ENCODE measurements at regions not wholly inside any gene's neighbourhood (a gene's known extent, or its start where the extent isn't known, plus 50 kb on each side); places are given as distances from the start of the nearest gene placed in this dataset.

DNA sequence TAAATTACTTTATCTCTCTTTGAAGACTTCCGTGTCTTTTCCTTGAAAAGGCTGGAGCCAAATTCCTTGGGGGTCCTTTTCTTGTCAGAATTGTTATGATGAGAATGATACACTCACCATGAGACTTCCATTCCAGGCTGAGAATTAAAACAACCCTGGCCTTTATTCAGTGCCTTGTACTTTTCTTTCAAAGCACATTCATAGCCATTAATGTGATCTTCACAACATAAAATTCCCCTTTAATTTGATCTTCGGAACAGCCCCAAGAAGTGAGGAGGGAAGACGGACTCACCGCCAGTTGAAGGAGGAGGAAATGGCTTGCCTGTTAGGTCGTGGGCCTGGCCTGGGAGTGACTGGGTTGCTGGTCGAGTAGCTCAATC is 127.3 kb downstream of the DDX1 start:
- DNase-seq (ENCODE audit: low read depth), result no peak

DNA sequence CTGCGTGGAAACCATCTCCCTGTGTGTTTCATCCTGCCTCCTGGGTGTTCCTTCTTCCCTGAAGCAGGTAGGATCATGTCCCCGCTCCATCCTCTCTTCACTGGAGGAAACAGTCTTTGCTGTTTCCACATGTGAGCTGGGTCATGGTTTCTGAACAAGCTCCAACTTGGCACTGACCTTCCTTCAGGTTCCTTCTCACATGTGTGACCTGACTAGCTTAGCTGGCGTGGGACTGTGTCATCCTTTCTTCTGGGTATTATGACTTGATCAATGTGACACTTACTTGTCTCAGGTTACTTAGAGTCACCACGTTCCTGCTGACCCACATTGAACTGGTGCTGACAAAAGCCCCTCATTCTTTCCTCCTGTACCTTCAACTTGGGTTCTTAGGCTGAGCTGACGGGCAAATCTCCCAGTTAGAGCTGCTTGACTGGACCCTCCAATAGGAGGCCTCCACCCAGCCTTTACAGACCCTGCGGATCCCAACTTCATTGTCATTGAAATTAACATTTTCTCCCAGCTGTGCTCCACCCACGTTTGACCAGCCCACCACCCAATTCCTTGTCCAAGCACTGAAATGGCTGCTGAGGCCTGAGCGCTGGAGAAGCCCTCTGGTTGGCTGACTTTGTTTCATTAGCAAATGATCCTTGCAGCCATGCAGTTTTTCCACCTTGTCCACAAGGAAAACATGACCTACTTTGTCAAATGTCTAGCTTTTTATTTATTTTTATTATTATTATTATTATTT is 128.1 kb downstream of the DDX1 start:
- no peak for DNase-seq (ENCODE audit: low read depth)

GRCh38 chr2:15720561-15721307 is 129.1 kb downstream of the DDX1 start:
- DNase-seq (ENCODE audit: low read depth), result no peak

DNA sequence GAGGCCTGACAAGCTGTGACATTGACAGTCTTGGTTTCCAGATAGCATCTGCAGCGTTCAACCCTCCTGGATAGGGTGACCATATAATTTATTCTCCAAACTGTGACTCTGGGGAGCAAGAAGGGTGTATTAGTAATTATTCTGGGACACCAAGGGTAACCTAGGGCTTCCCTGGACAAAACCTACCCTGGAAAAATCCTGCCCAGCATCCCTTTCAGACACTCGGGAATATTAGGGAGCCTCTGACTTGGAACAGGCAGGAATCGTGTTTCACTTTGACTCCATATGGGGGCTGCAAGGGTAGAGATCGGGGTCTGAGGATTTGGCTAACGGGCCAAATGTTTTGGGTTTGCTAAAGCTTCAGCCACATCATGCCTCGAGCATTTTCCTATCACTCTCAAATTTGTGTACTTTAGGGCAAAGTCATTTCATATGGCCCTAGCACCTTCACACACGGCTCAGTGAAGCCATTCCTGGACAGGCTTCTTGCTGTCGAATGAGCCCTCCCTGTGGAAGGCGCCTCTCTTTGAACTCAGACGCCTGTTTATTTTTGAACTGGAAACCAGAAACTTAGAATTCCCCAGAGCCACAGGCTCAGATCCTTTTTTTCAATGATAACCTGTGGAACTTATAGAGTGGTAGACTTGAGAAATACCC is 129.9 kb downstream of the DDX1 start:
- no peak for DNase-seq (ENCODE audit: low read depth)

GRCh38 chr2:15722980-15723379 is 131.3 kb downstream of the DDX1 start:
- no peak for DNase-seq (ENCODE audit: low read depth)

GRCh38 chr2:15724235-15724634 is 132.6 kb downstream of the DDX1 start:
- DNase-seq (ENCODE audit: low read depth), result no peak

DNA sequence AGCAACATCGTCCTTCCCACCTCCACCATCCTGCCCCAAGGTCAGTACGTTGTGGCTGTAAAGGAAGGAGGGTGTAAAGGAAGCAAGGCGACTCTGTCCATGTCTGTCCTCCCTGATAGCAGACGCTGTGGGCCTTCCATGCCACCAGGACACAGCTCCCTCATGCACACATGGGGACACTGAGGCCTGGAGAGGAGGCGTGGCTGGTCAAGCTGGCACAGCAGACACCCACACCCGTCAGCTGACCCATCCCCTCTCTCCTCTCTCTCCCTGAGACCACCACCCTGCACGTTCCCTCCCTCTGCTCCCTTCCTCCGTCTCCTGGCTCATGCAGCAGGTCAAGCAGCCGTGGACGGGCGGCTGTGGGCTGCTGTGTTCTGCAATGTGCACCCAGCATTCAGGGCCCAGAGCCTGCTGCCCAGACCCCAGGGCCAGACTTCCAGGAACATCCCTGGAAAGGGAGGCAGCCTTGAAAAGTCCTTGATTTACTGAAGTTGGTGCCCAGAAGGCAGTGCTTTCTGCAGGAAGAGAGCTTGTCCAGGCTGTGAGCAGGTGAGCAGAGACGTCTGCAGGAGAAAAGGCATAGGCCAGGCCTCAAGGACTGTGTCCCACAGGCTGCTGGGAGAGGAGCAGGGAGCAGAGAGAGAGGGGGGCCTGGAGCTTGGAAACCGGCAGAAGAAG is 133.6 kb downstream of the DDX1 start:
- no peak for DNase-seq (ENCODE audit: low read depth)

DNA sequence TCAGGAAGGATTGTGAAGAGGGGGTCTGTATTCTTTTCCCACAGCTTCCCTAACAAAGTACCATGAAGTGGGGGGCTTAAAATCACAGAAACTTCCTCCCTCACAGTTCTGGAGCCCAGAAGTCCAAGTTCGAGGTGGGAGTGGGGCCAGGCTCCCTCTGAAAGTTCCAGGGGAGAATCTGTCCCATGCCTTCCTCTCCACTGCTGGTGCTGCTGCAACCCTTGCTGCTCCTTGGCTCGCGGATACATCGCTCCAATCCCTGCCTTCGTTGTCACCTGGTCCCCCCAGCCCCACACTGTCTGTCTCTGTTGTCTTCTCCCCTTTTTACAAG is 134.1 kb downstream of the DDX1 start:
- no peak for DNase-seq (ENCODE audit: low read depth)

DNA sequence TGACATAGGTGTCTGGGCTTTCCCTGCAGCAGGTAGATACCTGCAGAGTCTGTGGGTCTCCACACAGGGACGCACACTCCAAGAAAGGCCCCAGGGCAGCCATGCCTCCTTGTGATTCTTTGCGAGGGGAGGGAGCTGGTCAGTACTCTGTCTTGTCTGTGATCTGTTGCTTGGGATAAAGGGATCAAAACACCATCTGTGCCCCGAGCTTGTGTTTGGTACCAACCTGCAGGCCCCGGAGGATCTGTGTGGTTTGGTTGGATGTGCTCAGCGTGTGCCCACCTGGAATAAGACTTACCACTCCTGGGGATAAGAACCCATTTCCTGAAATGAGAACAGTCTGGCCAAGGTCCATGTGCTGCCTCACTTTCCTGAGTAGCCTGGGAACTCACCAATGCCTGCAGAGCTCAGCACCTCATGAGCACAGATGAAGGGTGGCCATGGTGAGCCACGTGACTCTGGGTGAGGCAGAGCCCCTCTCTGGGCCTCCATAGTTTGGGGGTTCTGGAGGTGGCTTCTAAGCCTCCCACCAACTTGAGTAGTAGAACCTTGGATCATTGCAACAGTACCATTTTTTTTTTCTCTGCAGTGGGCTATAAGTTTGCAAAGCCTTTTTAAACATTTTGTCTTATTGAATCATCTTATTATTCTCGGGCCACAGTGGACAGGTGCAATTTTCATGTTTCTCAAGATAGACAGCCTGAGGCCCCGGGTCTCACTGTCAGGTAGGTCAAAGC is 134.8 kb downstream of the DDX1 start:
- DNase-seq (ENCODE audit: low read depth), result no peak

DNA sequence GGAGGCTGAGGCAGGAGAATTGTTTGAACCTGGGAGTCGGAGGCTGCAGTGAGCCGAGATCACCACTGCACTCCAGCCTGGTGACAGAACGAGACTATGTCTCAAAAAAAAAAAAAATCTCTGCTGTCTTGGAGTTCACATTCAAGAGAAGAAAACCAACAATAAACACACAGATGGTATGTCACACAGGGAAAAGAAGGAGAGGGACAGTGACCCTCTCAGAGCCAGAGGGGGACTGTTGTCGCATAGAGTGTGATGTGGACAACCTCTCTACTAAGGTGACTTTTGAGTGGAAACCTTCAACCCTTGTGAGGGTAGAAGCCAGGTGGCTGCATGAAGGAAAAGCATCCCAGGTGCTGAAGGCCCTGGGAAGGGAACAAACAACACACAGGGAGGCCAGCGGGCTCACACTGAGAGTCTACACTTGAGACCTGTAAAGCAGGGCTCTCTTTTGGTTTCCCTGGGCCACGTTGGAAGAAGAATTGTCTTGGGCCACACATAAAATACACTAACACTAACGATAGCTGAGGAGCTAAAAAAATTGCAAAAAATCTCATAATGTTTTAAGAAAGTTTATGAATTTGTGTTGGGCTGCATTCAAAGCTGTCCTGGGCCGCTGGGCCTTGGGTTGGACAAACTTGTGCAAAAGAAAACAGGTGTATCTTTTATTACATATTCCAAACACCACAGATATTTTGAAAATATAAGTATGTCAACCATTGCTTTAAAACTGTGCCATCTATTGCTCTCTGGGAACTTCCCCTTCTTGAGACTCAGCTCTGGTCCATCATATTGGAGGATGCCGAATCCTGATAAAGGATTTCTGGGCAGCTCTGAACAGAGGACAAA is 136.0 kb downstream of the DDX1 start:
- DNase-seq (ENCODE audit: low read depth), result no peak

GRCh38 chr2:15728245-15728938 is 136.7 kb downstream of the DDX1 start:
- no peak for DNase-seq (ENCODE audit: low read depth)

GRCh38 chr2:15729001-15729400 is 137.3 kb downstream of the DDX1 start:
- no peak for DNase-seq (ENCODE audit: low read depth)

DNA sequence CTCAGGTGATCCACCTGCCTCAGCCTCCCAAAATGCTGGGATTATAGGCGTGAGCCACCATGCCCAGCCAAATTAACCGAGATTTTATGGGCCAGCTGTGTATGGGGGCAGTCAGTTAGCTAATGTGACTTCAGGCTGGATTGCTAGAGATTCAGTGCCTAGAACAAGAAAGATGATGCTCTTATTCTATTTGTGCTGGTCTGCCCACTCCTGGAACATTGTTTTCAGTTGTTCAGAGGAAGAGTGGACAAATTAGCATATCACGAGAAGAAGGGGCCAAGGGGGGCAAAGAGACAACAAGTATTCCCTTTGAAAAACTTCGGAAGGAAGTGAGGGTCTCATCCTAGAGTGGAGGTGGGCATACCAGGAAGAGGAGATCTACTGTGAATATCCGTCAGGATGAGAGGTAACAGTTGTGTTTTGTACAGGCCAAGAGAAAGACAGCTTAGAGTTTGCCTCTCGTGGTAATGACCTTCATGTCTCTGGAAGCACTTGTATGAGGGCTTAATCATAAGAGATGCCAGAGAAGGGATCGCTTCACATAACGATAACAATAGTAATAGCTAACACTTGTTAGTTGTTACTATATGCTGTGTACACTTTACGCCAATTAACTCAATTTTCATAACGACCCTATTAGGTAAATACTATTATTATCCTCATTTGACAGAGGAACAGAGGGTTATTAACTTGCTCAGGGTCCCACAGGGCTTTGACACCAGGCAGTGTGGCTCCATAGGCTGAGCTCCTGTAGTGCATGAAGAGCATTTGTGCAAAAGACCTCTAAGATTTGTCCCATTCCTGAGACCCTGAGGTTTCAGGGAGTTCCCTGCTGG is 138.3 kb downstream of the DDX1 start:
- no peak for DNase-seq (ENCODE audit: low read depth)

DNA sequence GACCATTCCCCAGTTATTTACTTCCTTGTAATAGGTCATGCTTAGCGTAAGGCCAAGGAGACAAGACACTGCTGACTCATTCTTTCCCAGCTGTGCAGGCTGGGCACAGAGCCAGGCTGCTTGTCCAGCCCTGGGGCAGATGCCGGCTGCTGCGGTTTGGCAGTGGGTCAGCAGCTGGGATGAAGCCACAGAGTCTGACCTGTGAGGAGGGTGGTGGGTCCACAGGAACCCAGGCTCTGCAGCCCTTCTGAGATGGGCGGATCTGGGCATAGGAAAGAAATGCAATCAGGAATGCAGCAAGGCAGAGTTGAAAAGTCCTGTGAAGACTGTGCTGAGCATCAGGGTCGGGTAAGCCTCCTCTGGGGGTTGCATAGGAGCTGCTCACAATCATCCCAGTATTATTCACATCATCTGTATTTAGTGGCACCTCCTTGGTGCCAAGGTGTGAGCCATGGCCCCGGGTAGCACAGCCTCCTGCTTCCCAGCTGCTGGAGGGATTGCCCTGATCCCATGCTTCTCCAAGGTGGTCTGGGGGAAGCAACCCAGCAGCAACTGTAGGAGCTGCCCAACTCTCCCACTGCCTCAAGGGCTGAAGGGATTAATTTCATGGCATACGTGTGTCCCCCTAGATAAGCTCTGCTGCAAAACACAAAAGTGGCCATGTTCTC is 139.0 kb downstream of the DDX1 start:
- peak; percentile 92 for DNase-seq (ENCODE audit: low read depth)

DNA sequence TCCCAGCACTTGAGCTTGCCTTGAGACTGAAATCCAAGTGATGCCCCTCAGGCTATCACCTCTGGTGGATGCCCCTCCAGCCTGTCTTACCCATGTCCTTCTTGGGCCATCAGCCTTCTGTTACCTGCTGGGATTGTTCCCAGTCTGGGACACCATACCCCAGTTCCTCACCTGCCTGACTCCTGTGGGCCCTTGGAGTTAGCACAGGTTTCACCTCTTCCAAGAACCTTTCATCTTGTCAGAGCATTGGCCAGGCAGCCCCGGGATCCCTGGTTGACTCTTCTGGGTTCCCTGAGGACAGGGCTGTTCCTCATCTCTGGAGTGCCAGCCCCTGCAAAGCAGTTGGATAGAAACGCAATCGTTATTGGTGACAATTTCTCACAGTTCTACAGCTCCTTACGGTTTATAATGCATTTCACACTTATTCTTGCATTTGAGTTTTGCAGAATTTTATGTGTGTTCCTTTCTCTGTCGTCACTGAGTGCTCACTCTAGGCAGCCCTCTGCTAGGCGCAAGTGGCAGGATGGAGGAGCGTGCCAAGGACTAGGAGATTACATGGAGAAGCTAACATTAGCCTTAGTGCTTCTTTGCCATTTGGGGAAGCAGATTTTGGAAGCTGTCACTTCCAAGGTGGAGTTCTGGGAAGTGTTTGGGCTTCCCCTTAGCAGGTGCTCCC is 139.7 kb downstream of the DDX1 start:
- DNase-seq (ENCODE audit: low read depth), result no peak

DNA sequence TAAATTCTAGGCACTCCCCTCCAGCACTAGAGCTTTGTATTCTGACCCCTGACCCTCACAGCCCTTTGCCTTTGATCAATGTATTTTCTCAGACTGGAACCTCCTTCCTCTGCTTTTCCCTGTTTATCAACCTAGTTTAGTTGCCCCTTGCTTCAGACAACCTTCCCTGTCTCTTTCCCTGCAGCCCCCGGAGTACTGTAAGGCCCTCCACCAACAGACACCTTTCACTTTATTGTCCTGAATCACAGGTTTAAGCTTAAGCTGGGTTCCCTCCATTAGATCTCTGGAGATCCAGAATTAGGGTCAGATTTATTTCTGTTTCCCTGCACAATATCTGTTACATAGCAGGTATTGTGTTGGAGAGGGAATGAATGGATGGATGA is 140.2 kb downstream of the DDX1 start:
- DNase-seq (ENCODE audit: low read depth), result no peak

DNA sequence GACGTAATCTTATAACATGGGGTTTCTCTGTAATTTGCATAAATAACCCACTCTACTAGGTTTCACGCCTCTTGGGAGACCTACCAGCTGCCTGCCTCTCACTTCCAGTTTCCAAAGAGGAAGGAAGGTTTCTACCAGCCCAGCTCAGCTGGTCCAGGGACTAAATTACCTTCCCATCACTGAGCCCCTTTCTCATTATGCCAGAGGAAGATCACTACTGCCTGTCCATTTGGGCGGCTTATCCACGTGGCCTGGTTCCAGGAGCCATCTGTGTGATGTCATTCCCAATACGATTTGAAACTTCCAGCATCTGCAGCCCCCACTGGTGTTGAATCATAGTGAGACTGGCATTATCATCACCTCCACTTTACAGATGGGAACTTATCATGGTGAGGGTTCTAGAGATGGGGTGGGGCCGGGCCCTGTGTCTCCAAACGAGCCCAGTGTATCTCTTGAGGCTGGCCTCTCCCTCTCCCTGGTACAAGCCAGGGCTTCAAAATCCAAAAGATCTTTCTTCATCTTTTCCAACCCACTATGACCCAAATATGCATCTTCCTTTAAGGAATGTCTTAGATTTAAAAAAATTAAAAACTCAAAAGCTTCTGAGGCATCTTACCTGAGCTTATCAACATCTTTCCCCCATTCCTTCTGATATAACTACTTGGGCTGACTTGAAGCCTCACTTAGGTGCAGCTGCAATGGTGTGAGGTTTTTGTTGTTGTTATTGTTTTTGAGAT is 140.8 kb downstream of the DDX1 start:
- DNase-seq (ENCODE audit: low read depth), result no peak

Measured in HT1080 (cell line).